GM19397 (cell line): ENCODE measurements at regions not wholly inside any gene's neighbourhood (a gene's known extent, or its start where the extent isn't known, plus 50 kb on each side); places are given as distances from the start of the nearest gene placed in this dataset.

ENCODE experiments used
- ATAC-seq: cut with Tn5 transposase; IDR thresholded peaks from one replicate; pipeline ENCODE4 v1.9.1; 2021; ENCODE audit warnings: mild to moderate bottlenecking, moderate library complexity; ENCODE audit not compliant: unreplicated experiment

GRCh38 chr1:4404854-4405590, 249.4 kb upstream of the AJAP1 start:
- ATAC-seq, result no peak

GRCh38 chr1:4407851-4408250, 246.6 kb upstream of the AJAP1 start:
- no peak for ATAC-seq

GRCh38 chr1:4408380-4408779, 246.0 kb upstream of the AJAP1 start:
- no peak for ATAC-seq

- no peak for ATAC-seq
Measured at GRCh38 chr1:4411862-4412261, 242.5 kb upstream of the AJAP1 start.

GRCh38 chr1:4415476-4415875, 238.9 kb upstream of the AJAP1 start:
- ATAC-seq, result no peak

- no peak for ATAC-seq
Measured at GRCh38 chr1:4416189-4416588, 238.2 kb upstream of the AJAP1 start.

GRCh38 chr1:4418021-4418420, 236.4 kb upstream of the AJAP1 start:
- ATAC-seq, result no peak

- no peak for ATAC-seq
Measured at GRCh38 chr1:4421986-4422385, 232.4 kb upstream of the AJAP1 start.

- no peak for ATAC-seq
Measured at GRCh38 chr1:4422504-4423289, 231.7 kb upstream of the AJAP1 start.

GRCh38 chr1:4424254-4424653, 230.2 kb upstream of the AJAP1 start:
- no peak for ATAC-seq

- ATAC-seq, result no peak
Measured at GRCh38 chr1:4424766-4425165, 229.6 kb upstream of the AJAP1 start.

GRCh38 chr1:4425892-4426291, 228.5 kb upstream of the AJAP1 start:
- no peak for ATAC-seq

- no peak for ATAC-seq
Measured at GRCh38 chr1:4428711-4429110, 225.7 kb upstream of the AJAP1 start.

- ATAC-seq, result no peak
Measured at GRCh38 chr1:4430406-4431365, 223.7 kb upstream of the AJAP1 start.

- no peak for ATAC-seq
Measured at GRCh38 chr1:4431491-4431890, 222.9 kb upstream of the AJAP1 start.

GRCh38 chr1:4433075-4433474, 221.3 kb upstream of the AJAP1 start:
- ATAC-seq, result no peak

GRCh38 chr1:4444086-4444485, 210.3 kb upstream of the AJAP1 start:
- ATAC-seq, result no peak

- no peak for ATAC-seq
Measured at GRCh38 chr1:4447778-4448420, 206.5 kb upstream of the AJAP1 start.

- no peak for ATAC-seq
Measured at GRCh38 chr1:4449972-4450371, 204.4 kb upstream of the AJAP1 start.

GRCh38 chr1:4452701-4453100, 201.7 kb upstream of the AJAP1 start:
- no peak for ATAC-seq

- no peak for ATAC-seq
Measured at GRCh38 chr1:4460052-4460451, 194.4 kb upstream of the AJAP1 start.
